Muscle of back (tissue), 3 donors: ENCODE measurements at regions not wholly inside any gene's neighbourhood (a gene's known extent, or its start where the extent isn't known, plus 50 kb on each side); places are given as distances from the start of the nearest gene placed in this dataset.

Experiments used
- DNase-seq, 3 donors: peaks; one replicate each; pipeline versions ENCODE4 v3.0.0 to v3.0.0-alpha.2; 2013

DNA sequence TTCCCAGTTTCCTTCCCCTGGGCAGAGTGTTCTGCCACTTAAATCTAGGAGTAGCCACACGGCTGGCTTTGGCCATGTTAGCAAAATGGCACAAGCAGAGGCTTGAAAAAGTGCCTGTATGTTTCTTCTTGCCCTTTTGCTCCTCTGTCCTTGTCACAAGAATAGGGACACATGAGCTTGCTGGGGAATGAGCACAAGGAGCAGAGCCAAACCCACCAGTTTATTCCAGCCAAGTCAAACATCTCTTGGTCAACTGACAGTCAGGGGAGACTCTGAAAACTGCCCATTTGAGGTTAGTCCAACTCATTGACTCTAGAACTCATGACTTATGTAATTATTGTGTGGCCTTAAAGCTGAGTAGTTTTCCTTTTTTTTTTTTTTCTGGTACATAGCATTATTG is 739.7 kb upstream of the FZD8 start:
- no peak for DNase-seq

GRCh38 chr10:36380538-36380937 is 738.4 kb upstream of the FZD8 start:
- no peak for DNase-seq

- no peak for DNase-seq
Measured at GRCh38 chr10:36375107-36375506, 733.0 kb upstream of the FZD8 start.

DNA sequence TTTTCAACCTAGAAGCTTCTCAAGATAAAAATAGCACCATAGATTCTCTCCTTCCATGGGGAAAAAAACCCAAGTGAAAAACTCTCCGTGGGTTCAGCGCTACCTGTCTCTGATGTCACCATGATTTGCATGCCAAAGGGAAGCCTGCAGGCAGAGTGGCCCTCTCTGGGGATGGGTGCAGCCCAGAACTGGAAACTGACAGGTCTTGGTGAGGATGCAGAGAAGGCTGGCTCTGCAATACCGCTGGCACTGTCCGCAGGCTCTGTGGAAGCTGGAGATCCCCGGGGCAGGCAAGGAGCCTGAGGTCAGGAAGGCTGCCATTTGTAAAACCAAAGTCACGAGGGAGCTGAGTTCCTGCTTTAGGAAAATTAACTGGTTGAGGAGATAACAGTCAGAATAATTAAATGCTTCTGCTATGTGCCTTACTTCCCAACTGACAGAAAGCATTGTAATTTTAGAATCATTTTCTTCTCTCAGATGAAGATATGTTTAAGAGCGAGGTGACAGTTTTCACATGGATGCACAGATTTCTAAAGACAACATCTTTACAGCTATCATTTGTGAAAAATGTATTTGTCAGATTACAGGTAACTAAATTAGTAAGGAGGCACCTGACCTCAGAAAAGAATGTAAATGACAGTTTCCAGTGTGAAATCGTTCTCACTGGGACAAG is 731.5 kb upstream of the FZD8 start:
- DNase-seq: no peak

DNA sequence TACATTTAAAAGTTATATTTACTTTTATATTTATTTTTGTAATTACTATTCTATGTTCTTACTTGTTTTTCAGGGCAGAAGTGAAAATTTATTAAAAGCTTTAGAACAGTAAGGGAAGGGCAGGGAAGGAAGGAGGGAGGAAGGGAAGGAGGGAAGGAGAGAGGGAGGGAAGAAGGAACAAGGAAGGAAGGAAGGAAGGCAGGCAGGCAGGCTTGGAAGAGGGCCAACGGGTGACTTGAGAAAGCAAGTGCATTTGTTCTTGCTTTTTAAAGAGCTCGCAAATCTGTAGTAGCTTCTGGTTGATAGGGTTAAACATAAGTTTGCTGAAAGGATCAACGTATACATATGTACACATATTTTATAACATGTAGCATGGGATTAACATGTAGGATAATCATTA is 725.3 kb upstream of the FZD8 start:
- no peak for DNase-seq

DNA sequence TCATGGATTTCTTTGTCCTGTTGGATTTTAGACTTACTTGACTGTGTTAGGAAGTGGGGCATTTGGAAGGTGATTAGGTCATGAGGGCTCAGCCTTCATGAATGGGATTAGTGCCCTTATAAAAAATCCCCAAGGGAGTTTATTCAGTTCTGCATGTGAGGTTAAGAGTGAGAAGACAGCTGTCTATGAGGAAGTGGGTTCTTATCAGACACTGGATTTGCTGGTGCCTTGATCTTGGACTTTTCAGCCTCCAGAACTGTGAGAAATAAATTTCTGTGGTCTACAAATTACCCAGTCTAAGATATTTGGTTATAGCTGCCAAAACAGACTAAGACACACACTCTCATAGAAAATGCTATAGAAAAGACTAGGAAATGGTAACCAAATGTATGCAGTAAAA is 724.7 kb upstream of the FZD8 start:
- no peak for DNase-seq

DNA sequence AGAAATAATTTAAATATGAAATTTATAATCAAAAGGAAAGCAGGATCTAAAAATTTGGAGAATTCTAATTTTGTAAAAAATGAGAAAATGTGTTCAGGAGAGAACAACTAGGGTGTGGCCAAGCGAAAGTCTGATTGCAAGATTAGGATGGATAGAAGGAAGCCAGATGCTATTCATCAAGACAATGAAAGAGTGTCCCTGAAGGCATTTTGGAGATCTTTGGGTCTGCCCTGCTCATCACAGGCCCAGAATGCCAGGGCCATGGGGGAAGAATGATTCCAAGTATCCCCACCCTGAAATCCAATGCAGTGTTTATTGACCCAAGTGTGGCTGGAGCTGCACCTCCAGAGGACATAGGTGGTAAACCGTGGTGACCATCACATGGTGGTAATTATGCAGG is 724.0 kb upstream of the FZD8 start:
- DNase-seq: no peak

- no peak for DNase-seq
Measured at GRCh38 chr10:36362257-36362656, 720.2 kb upstream of the FZD8 start.

DNA sequence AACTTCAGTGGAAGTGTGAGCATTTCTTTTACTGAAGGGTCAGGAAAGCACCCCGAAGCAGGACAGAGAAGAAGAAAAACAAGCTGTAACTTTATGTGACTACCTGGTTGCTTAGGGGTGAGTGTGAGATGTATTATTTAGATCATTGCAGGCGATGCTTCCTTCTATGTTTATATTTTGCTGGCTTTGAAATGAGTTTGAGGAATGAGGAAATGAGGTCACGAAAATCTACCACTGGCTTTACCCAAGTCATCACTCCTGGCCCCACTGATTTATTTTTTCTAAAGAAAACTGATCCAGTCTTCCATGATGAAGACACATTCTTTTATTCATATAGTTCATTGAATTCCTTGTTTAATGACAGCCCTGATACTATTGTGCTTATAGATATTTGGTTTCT is 716.6 kb upstream of the FZD8 start:
- DNase-seq: no peak

- no peak for DNase-seq
Measured at GRCh38 chr10:36354633-36355032, 712.5 kb upstream of the FZD8 start.

- no peak for DNase-seq
Measured at GRCh38 chr10:36351159-36351558, 709.1 kb upstream of the FZD8 start.

DNA sequence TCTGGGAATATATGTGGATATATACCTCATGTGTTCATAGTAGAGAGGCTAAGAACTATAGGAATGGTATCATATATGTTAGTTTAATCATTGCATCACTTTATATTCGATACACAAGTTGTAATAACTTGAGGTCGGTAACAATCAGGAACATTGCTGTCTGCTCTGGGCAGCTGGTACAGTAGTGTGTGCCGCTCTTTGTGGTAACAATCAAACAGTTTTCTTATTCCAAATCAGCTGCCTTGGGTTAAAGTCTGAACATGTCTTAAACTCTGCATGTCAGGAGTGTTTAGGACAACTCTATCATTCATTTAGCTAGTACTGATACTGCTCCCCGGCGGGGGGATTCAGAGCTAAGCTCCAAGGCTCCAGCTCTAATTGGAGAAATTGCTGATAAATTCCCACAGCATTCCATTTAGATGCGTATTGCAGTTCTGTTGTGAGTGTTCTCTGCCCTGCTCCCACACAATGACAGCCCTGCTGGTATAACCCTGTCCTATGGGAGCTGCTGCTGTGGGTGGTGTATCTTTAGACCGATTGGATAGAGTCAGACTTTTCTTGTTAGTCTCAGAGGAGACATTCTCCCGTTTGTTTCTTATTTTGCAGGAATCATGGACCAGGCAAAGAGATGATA is 707.5 kb upstream of the FZD8 start:
- peak in 2 of 3 donors; percentile 44 to 84 for DNase-seq

DNA sequence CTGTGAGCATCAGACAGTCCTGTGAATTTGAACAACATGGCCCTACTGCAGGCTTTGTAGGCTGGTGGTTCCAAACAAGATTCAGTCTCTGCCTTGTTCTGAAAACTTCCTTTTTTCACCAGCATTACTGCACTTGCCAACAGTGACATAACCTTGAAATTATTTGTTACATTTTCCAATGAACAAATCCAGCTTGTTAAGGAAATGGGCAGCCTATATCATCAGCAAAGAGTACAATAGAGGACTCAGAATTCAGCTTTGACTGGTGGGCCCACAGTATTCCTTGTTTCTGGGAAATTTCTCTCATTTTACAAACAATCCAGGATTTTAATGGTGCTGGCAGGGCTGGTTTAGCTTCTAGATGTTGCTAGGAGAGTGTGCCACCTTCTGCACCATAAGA is 703.7 kb upstream of the FZD8 start:
- peak in 2 of 3 donors; percentile 22 to 62 for DNase-seq

- no peak for DNase-seq
Measured at GRCh38 chr10:36345175-36345533, 703.1 kb upstream of the FZD8 start.

- peak in 1 of 3 donors; percentile 37 for DNase-seq
Measured at GRCh38 chr10:36344240-36345174, 702.4 kb upstream of the FZD8 start.

- no peak for DNase-seq
Measured at GRCh38 chr10:36342781-36343180, 700.7 kb upstream of the FZD8 start.

DNA sequence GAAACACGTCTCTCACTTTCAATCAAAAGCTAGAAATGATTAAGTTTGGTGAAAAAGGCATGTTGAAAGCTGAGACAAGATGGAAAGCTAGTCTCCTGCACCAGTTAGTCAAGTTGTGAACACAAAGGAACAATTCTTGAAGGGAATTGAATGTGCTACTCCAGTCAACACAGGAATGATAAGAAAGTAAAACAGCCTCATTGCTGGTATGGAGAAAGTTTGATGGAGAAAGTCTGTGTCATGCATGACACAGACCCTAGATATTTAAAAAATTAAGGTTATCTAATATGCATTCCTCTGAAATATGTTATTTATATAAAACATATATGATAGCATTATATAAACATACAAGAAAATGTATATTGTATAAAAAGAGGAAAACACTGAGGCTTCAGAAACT is 699.4 kb upstream of the FZD8 start:
- no peak for DNase-seq

DNA sequence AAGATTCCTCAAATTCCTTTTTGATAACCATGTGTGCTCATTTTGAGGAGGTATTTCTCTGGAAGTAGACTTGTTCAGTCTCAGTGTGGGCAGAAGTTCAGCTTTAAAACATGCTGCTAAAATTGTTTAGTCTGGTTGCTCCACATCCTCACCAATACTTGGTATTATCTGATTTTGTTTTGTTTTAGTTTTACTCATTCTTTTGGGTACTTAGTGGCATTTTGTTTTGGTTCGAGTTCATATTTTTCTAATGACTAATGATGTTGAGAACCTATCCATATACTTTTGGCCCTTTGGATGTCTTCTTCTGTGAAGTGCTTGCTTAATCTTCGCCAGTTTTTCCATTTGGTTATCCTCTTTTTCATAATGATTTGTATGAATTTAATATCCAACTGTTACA is 694.2 kb upstream of the FZD8 start:
- no peak for DNase-seq

DNA sequence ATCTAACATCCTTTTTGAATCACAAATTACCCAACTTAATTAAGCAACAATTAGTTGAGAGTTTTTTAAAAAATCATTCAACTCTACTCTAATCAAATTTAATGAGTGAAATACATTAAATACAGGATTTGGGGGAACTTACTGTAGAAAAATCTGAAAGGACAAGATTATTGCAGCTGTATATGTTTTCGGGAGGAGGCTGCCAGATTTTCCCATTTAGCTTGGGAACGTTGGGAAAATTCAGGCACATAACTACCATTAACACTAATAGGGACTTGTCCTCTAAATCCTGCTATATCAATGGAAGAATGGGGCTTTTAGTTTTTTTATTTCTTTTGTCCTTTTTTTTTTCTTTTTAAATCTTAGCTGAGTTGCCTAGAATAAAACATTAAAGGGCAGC is 691.4 kb upstream of the FZD8 start:
- DNase-seq: no peak

GRCh38 chr10:36332926-36333325 is 690.8 kb upstream of the FZD8 start:
- DNase-seq: no peak

DNA sequence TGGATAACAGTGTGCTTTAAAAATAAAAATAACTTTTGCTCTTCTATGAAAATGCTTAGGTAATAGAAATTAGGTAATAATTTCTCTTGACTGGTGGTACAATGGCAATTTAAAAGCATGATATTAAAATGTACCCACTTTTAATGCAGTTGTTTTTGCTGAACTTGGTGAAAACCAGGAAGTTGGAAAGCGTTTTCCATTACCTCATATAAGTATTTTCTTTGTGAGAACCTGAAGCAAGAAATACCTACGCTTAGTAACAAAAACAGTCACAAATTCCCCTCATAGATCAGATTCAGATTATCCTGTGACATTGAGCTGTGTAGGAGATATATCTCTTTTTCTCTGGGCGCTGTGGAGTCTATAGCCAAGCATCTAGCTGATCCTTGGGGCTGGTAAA is 689.0 kb upstream of the FZD8 start:
- DNase-seq: no peak

GRCh38 chr10:36325815-36326214 is 683.7 kb upstream of the FZD8 start:
- DNase-seq: no peak

DNA sequence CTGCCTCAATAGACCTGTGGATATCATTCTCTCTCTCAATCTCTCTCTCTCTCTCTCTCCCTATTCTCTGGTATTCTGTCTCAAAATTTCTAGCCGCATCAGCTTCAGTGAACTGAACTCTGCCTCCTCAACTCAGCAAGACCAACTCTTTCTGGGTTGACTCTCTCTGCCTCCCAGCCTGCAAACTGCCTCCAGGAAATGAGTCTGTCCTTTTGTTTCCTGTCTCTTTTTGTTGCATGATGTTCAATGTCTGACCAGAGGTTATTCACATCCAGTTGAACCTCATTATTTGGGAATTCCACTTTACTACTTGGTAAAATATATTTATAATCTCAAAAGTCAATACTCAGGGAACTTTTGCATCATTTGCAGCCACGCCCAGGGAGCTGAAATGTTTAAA is 682.7 kb upstream of the FZD8 start:
- no peak for DNase-seq
